Activated CD8-positive, alpha-beta T cell treated with anti-CD3 and anti-CD28 coated beads, Interleukin-2, amount 10 ng/mL, durations not matched to agents 7 days and 5 days (primary cell): ENCODE measurements at regions not wholly inside any gene's neighbourhood (a gene's known extent, or its start where the extent isn't known, plus 50 kb on each side); places are given as distances from the start of the nearest gene placed in this dataset.

Source experiments
- ATAC-seq: fragments of 150-1000 bp; cut with Tn5 transposase; one replicate; pipeline ENCODE4 v1.10.0; 2021; ENCODE audit warnings: moderate library complexity
- CTCF ChIA-PET: fragments of 350-600 bp; sonication (Branson Sonifier 250); formaldehyde crosslinking; loops from one replicate; lab custom pipeline; 2021; ENCODE audit warnings: antibody characterized with exemption; lab: Charles Lee
- POLR2A ChIA-PET: fragments of 350-600 bp; sonication (Branson Sonifier 250); formaldehyde crosslinking; loops from one replicate; lab custom pipeline; 2021; ENCODE audit warnings: antibody characterized with exemption; lab: Charles Lee
- DNase-seq: peaks from one replicate; pipeline ENCODE4 v3.0.0-alpha.2; 2020
- H3K27ac Mint-ChIP-seq: one replicate; pipeline ENCODE4 v1.8.0; 2021; ENCODE audit warnings: mild to moderate bottlenecking, mixed read lengths
- H3K27me3 Mint-ChIP-seq: one replicate; pipeline ENCODE4 v1.8.0; 2021; ENCODE audit warnings: low read depth, mixed read lengths
- H3K36me3 Mint-ChIP-seq: one replicate; pipeline ENCODE4 v1.8.0; 2021; ENCODE audit warnings: low read depth, mixed read lengths
- H3K4me1 Mint-ChIP-seq: one replicate; pipeline ENCODE4 v1.8.0; 2021; ENCODE audit warnings: low read depth, mixed read lengths
- H3K4me3 Mint-ChIP-seq: one replicate; pipeline ENCODE4 v1.8.0; 2021; ENCODE audit warnings: mild to moderate bottlenecking, mixed read lengths
- H3K9me3 Mint-ChIP-seq: one replicate; pipeline ENCODE4 v1.8.0; 2022; ENCODE audit warnings: mixed read lengths; ENCODE audit not compliant: insufficient read depth

GRCh38 chr16:54398986-54399385 lies 112.4 kb upstream of the IRX3 start:
- no peak for DNase-seq
- ChIA-PET POLR2A (no interaction called here), CTCF (interaction anchor here (0.6 kb wide), 1 partner anchor 27 kb away, joined by 3 read pairs; no protein-coding TSS in a partner anchor)

GRCh38 chr16:54397838-54398237 lies 111.3 kb upstream of the IRX3 start:
- CTCF ChIA-PET, result no interaction called here
- ATAC-seq (no peak), DNase-seq (no peak)
- Mint-ChIP-seq H3K4me1 (no peaks in the 10 kb centered on the region), H3K27me3 (peaks cover 5% of the 10 kb centered on the region), H3K27ac (no peak overlapping the region), H3K36me3 (no peaks in the 10 kb centered on the region), H3K9me3 (no peaks in the 10 kb centered on the region), H3K4me3 (no peak overlapping the region)
- POLR2A ChIA-PET, result no interaction called here

More at GRCh38 chr16:54398986-54399385, 112.4 kb upstream of the IRX3 start:
- no peak for ATAC-seq
- Mint-ChIP-seq H3K27ac (no peak overlapping the region), H3K9me3 (no peaks in the 10 kb centered on the region), H3K36me3 (no peaks in the 10 kb centered on the region), H3K4me1 (no peaks in the 10 kb centered on the region), H3K27me3 (peaks cover 2% of the 10 kb centered on the region), H3K4me3 (no peak overlapping the region)

- no peak for ATAC-seq
- no peak for DNase-seq
- Mint-ChIP-seq H3K9me3 (no peaks in the 10 kb centered on the region), H3K27me3 (peaks cover 5% of the 10 kb centered on the region), H3K27ac (no peak overlapping the region), H3K36me3 (no peaks in the 10 kb centered on the region), H3K4me3 (no peak overlapping the region), H3K4me1 (no peaks in the 10 kb centered on the region)
- POLR2A ChIA-PET, result no interaction called here
- CTCF ChIA-PET, result no interaction called here
These were observed 110.7 kb upstream of the IRX3 start for GRCh38 chr16:54397190-54397835.

GRCh38 chr16:54389836-54390494 lies 103.4 kb upstream of the IRX3 start:
- POLR2A ChIA-PET, result no interaction called here
- CTCF ChIA-PET, result no interaction called here
- no peak for ATAC-seq

GRCh38 chr16:54385141-54385540 lies 98.6 kb upstream of the IRX3 start:
- no peaks in the 10 kb centered on the region for H3K9me3 Mint-ChIP-seq
- H3K4me3 Mint-ChIP-seq, result no peak overlapping the region
- DNase-seq, result no peak
- no peaks in the 10 kb centered on the region for H3K27me3 Mint-ChIP-seq
- no peaks in the 10 kb centered on the region for H3K36me3 Mint-ChIP-seq
- POLR2A ChIA-PET, result no interaction called here
- H3K4me1 Mint-ChIP-seq, result no peaks in the 10 kb centered on the region
- ATAC-seq, result no peak
- CTCF ChIA-PET, result no interaction called here
- H3K27ac Mint-ChIP-seq, result no peak overlapping the region

More at GRCh38 chr16:54389836-54390494, 103.4 kb upstream of the IRX3 start:
- no peaks in the 10 kb centered on the region for H3K36me3 Mint-ChIP-seq
- no peak overlapping the region for H3K4me3 Mint-ChIP-seq
- peaks cover 5% of the 10 kb centered on the region for H3K27me3 Mint-ChIP-seq
- no peaks in the 10 kb centered on the region for H3K9me3 Mint-ChIP-seq
- no peak for DNase-seq
- no peaks in the 10 kb centered on the region for H3K4me1 Mint-ChIP-seq
- H3K27ac Mint-ChIP-seq, result no peak overlapping the region

- no peaks in the 10 kb centered on the region for H3K9me3 Mint-ChIP-seq
- no peak overlapping the region for H3K4me3 Mint-ChIP-seq
- no peak for ATAC-seq
- no peaks in the 10 kb centered on the region for H3K27me3 Mint-ChIP-seq
- no peaks in the 10 kb centered on the region for H3K4me1 Mint-ChIP-seq
- ChIA-PET CTCF (no interaction called here), POLR2A (no interaction called here)
- H3K27ac Mint-ChIP-seq, result no peak overlapping the region
- H3K36me3 Mint-ChIP-seq, result no peaks in the 10 kb centered on the region
- no peak for DNase-seq
These were observed 95.2 kb upstream of the IRX3 start for GRCh38 chr16:54381601-54382313.

- H3K9me3 Mint-ChIP-seq, result no peaks in the 10 kb centered on the region
- ATAC-seq (no peak), DNase-seq (no peak)
- no peak overlapping the region for H3K4me3 Mint-ChIP-seq
- CTCF ChIA-PET, result no interaction called here
- peaks cover 12% of the 10 kb centered on the region for H3K4me1 Mint-ChIP-seq
- H3K36me3 Mint-ChIP-seq, result peaks cover 2% of the 10 kb centered on the region
- no peak overlapping the region for H3K27ac Mint-ChIP-seq
- POLR2A ChIA-PET, result no interaction called here
- peaks cover 25% of the 10 kb centered on the region for H3K27me3 Mint-ChIP-seq
These were observed 88.5 kb upstream of the IRX3 start for GRCh38 chr16:54375071-54375470.

- CTCF ChIA-PET, result no interaction called here
- H3K27ac Mint-ChIP-seq, result no peak overlapping the region
- H3K36me3 Mint-ChIP-seq, result peaks cover 2% of the 10 kb centered on the region
- POLR2A ChIA-PET, result interaction anchor here (0.8 kb wide), 1 partner anchor 339 kb away, joined by 3 read pairs; no protein-coding TSS in a partner anchor
- no peaks in the 10 kb centered on the region for H3K9me3 Mint-ChIP-seq
- DNase-seq (peak; percentile 25), ATAC-seq (no peak)
- H3K27me3 Mint-ChIP-seq, result peaks cover 27% of the 10 kb centered on the region
- H3K4me3 Mint-ChIP-seq, result peak overlapping the region; percentile 18
- peaks cover 12% of the 10 kb centered on the region for H3K4me1 Mint-ChIP-seq
These were observed 87.2 kb upstream of the IRX3 start for GRCh38 chr16:54373534-54374520.

- Mint-ChIP-seq H3K27me3 (peaks cover 27% of the 10 kb centered on the region), H3K9me3 (no peaks in the 10 kb centered on the region), H3K36me3 (peaks cover 2% of the 10 kb centered on the region), H3K27ac (no peak overlapping the region), H3K4me1 (peaks cover 12% of the 10 kb centered on the region), H3K4me3 (no peak overlapping the region)
- CTCF ChIA-PET, result no interaction called here
- DNase-seq (no peak), ATAC-seq (no peak)
- POLR2A ChIA-PET, result no interaction called here
These were observed 83.9 kb upstream of the IRX3 start for GRCh38 chr16:54370278-54371040.

GRCh38 chr16:54369861-54370260 lies 83.3 kb upstream of the IRX3 start:
- DNase-seq (no peak), ATAC-seq (no peak)
- ChIA-PET CTCF (no interaction called here), POLR2A (no interaction called here)
- Mint-ChIP-seq H3K4me3 (no peak overlapping the region), H3K27me3 (peaks cover 21% of the 10 kb centered on the region), H3K9me3 (no peaks in the 10 kb centered on the region), H3K27ac (no peak overlapping the region), H3K36me3 (peaks cover 2% of the 10 kb centered on the region), H3K4me1 (peaks cover 12% of the 10 kb centered on the region)

GRCh38 chr16:54366943-54367342 lies 80.4 kb upstream of the IRX3 start:
- ChIA-PET POLR2A (no interaction called here), CTCF (no interaction called here)
- Mint-ChIP-seq H3K27ac (no peak overlapping the region), H3K9me3 (no peaks in the 10 kb centered on the region), H3K36me3 (no peaks in the 10 kb centered on the region), H3K4me1 (no peaks in the 10 kb centered on the region), H3K4me3 (no peak overlapping the region), H3K27me3 (peaks cover 11% of the 10 kb centered on the region)
- DNase-seq (no peak), ATAC-seq (no peak)
